Adipocyte (in vitro differentiated cells): ENCODE measurements at regions not wholly inside any gene's neighbourhood (a gene's known extent, or its start where the extent isn't known, plus 50 kb on each side); places are given as distances from the start of the nearest gene placed in this dataset.

Experiments used
- DNase-seq: peaks from one replicate; pipeline ENCODE4 v3.0.0-alpha.2; 2015; ENCODE audit warnings: low read depth
- H3K27me3 ChIP-seq: replicated peaks from 2 replicates; pipeline ENCODE4 v1.7.0; 2013; ENCODE audit warnings: mild to moderate bottlenecking, low read length, moderate library complexity; ENCODE audit not compliant: control insufficient read depth, insufficient read depth
- H3K36me3 ChIP-seq: 2 replicates; pipeline ENCODE4 v1.7.0; 2013; ENCODE audit warnings: low read length, mild to moderate bottlenecking, moderate library complexity; ENCODE audit not compliant: control insufficient read depth, insufficient read depth, severe bottlenecking
- H3K4me1 ChIP-seq: 2 replicates; pipeline ENCODE4 v1.7.0; 2013; ENCODE audit warnings: mild to moderate bottlenecking, low read length, moderate library complexity; ENCODE audit not compliant: control insufficient read depth, insufficient read depth
- H3K4me3 ChIP-seq: 2 replicates; pipeline ENCODE4 v1.7.0; 2013; ENCODE audit warnings: mild to moderate bottlenecking, low read length, moderate library complexity
- H3K9ac ChIP-seq: 2 replicates; pipeline ENCODE4 v1.7.0; 2013; ENCODE audit warnings: mild to moderate bottlenecking, low read length, moderate library complexity
- H3K9me3 ChIP-seq: 2 replicates; pipeline ENCODE4 v1.7.0; 2013; ENCODE audit warnings: mild to moderate bottlenecking, low read length, moderate library complexity; ENCODE audit not compliant: control insufficient read depth

- H3K27me3 ChIP-seq: peaks cover 19% of the 10 kb centered on the region
- no peaks in the 10 kb centered on the region for H3K9me3 ChIP-seq
- H3K36me3 ChIP-seq: no peaks in the 10 kb centered on the region
- H3K4me3 ChIP-seq: no peak overlapping the region
- peak; percentile 15 for DNase-seq
- no peak overlapping the region for H3K9ac ChIP-seq
- peaks cover 13% of the 10 kb centered on the region for H3K4me1 ChIP-seq
Measured at GRCh38 chr4:4735136-4735750, 124.2 kb upstream of the MSX1 start.

- DNase-seq: peak; percentile 12
- Histone ChIP-seq H3K36me3 (no peaks in the 10 kb centered on the region), H3K4me3 (no peak overlapping the region), H3K4me1 (peaks cover 13% of the 10 kb centered on the region), H3K9me3 (no peaks in the 10 kb centered on the region), H3K9ac (no peak overlapping the region), H3K27me3 (peaks cover 19% of the 10 kb centered on the region)
Measured at GRCh38 chr4:4734425-4734824, 125.0 kb upstream of the MSX1 start.

- H3K4me1 ChIP-seq: peaks cover 13% of the 10 kb centered on the region
Measured at GRCh38 chr4:4733663-4734062, 125.8 kb upstream of the MSX1 start.

GRCh38 chr4:4730249-4730648 lies 129.2 kb upstream of the MSX1 start:
- DNase-seq: peak; percentile 42
- Histone ChIP-seq H3K4me1 (peaks cover 5% of the 10 kb centered on the region), H3K9me3 (peaks cover 21% of the 10 kb centered on the region), H3K4me3 (no peak overlapping the region), H3K27me3 (peaks cover 12% of the 10 kb centered on the region), H3K36me3 (no peaks in the 10 kb centered on the region), H3K9ac (no peak overlapping the region)

More at GRCh38 chr4:4733663-4734062, 125.8 kb upstream of the MSX1 start:
- H3K9me3 ChIP-seq: no peaks in the 10 kb centered on the region
- peaks cover 19% of the 10 kb centered on the region for H3K27me3 ChIP-seq
- H3K36me3 ChIP-seq: no peaks in the 10 kb centered on the region
- DNase-seq: no peak
- H3K4me3 ChIP-seq: no peak overlapping the region
- no peak overlapping the region for H3K9ac ChIP-seq

- no peak for DNase-seq
- Histone ChIP-seq H3K9me3 (peaks cover 30% of the 10 kb centered on the region), H3K4me1 (peaks cover 5% of the 10 kb centered on the region), H3K9ac (no peak overlapping the region), H3K4me3 (no peak overlapping the region), H3K36me3 (no peaks in the 10 kb centered on the region), H3K27me3 (peaks cover 4% of the 10 kb centered on the region)
Measured at GRCh38 chr4:4729206-4729605, 130.3 kb upstream of the MSX1 start.

GRCh38 chr4:4727536-4727935 lies 131.9 kb upstream of the MSX1 start:
- H3K4me3 ChIP-seq: no peak overlapping the region
- no peak for DNase-seq
- H3K27me3 ChIP-seq: no peaks in the 10 kb centered on the region

GRCh38 chr4:4726051-4726450 lies 133.4 kb upstream of the MSX1 start:
- H3K4me3 ChIP-seq: no peak overlapping the region
- peaks cover 39% of the 10 kb centered on the region for H3K9me3 ChIP-seq
- no peaks in the 10 kb centered on the region for H3K27me3 ChIP-seq
- no peak for DNase-seq
- H3K4me1 ChIP-seq: no peaks in the 10 kb centered on the region
- no peaks in the 10 kb centered on the region for H3K36me3 ChIP-seq
- H3K9ac ChIP-seq: no peak overlapping the region

More at GRCh38 chr4:4727536-4727935, 131.9 kb upstream of the MSX1 start:
- Histone ChIP-seq H3K4me1 (no peaks in the 10 kb centered on the region), H3K9me3 (peaks cover 39% of the 10 kb centered on the region), H3K9ac (no peak overlapping the region), H3K36me3 (no peaks in the 10 kb centered on the region)

- H3K9ac ChIP-seq: no peak overlapping the region
- no peaks in the 10 kb centered on the region for H3K4me1 ChIP-seq
- DNase-seq: no peak
- no peaks in the 10 kb centered on the region for H3K36me3 ChIP-seq
- no peaks in the 10 kb centered on the region for H3K27me3 ChIP-seq
- H3K9me3 ChIP-seq: peaks cover 39% of the 10 kb centered on the region
- no peak overlapping the region for H3K4me3 ChIP-seq
Measured at GRCh38 chr4:4724321-4724720, 135.1 kb upstream of the MSX1 start.

GRCh38 chr4:4721636-4722035 lies 137.8 kb upstream of the MSX1 start:
- Histone ChIP-seq H3K36me3 (no peaks in the 10 kb centered on the region), H3K27me3 (peaks cover 8% of the 10 kb centered on the region), H3K9ac (no peak overlapping the region), H3K9me3 (peaks cover 32% of the 10 kb centered on the region), H3K4me1 (no peaks in the 10 kb centered on the region), H3K4me3 (no peak overlapping the region)
- no peak for DNase-seq

GRCh38 chr4:4720646-4721045 lies 138.8 kb upstream of the MSX1 start:
- no peak for DNase-seq
- peaks cover 22% of the 10 kb centered on the region for H3K9me3 ChIP-seq
- no peaks in the 10 kb centered on the region for H3K36me3 ChIP-seq

GRCh38 chr4:4719436-4719835 lies 140.0 kb upstream of the MSX1 start:
- H3K27me3 ChIP-seq: peaks cover 8% of the 10 kb centered on the region
- H3K4me1 ChIP-seq: no peaks in the 10 kb centered on the region
- peaks cover 11% of the 10 kb centered on the region for H3K9me3 ChIP-seq
- H3K36me3 ChIP-seq: no peaks in the 10 kb centered on the region
- no peak for DNase-seq
- H3K9ac ChIP-seq: no peak overlapping the region
- no peak overlapping the region for H3K4me3 ChIP-seq

More at GRCh38 chr4:4720646-4721045, 138.8 kb upstream of the MSX1 start:
- Histone ChIP-seq H3K27me3 (peaks cover 8% of the 10 kb centered on the region), H3K9ac (no peak overlapping the region), H3K4me1 (no peaks in the 10 kb centered on the region), H3K4me3 (no peak overlapping the region)

GRCh38 chr4:4717692-4718091 lies 141.8 kb upstream of the MSX1 start:
- H3K27me3 ChIP-seq: peaks cover 8% of the 10 kb centered on the region
- no peaks in the 10 kb centered on the region for H3K36me3 ChIP-seq
- H3K4me3 ChIP-seq: no peak overlapping the region
- no peak overlapping the region for H3K9ac ChIP-seq
- no peak for DNase-seq
- H3K4me1 ChIP-seq: no peaks in the 10 kb centered on the region
- no peaks in the 10 kb centered on the region for H3K9me3 ChIP-seq
